ENCODE measurements at regions not wholly inside any gene's neighbourhood (a gene's known extent, or its start where the extent isn't known, plus 50 kb on each side); places are given as distances from the start of the nearest gene placed in this dataset.

DNA sequence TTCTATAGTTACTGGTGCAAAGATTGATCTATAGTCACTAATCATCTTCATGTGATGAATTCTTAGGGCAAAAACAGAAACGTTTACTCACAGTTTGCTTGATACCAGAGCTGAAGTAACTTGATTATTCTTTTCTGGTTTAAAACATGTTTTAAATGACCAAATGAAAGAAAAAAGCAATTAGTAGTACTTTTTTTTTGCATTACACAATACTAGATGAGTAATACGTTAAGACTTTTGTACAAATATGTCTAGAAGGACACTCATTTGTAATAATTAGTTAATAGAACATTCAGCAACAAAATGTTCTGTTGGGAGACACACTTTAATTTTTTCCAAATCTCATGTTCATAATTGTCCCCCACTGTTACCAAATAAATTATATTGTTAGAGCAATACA is 523.2 kb downstream of the SOX2 start:
- H3K9ac ChIP-seq (ENCODE audit: low read depth in 1 of 2, low read length in 2 of 2), result no peak overlapping the region
- no peaks in the 10 kb centered on the region for H3K27me3 ChIP-seq (ENCODE audit: control insufficient read depth in 2 of 2, insufficient read depth in 2 of 2, low read length in 2 of 2)
- no peaks in the 10 kb centered on the region for H3K9me3 ChIP-seq (ENCODE audit: control insufficient read depth in 2 of 2, low read length in 2 of 2)
- H3K27ac ChIP-seq (ENCODE audit: low read depth in 2 of 2, low read length in 2 of 2), result no peak overlapping the region
- no peak overlapping the region for H3K4me3 ChIP-seq (ENCODE audit: low read length in 2 of 2)
- H3K36me3 ChIP-seq (ENCODE audit: control insufficient read depth in 2 of 2, insufficient read depth in 2 of 2, low read length in 2 of 2), result no peaks in the 10 kb centered on the region
- no peaks in the 10 kb centered on the region for H3K4me1 ChIP-seq (ENCODE audit: control insufficient read depth in 2 of 2, insufficient read depth in 2 of 2, low read length in 2 of 2)

DNA sequence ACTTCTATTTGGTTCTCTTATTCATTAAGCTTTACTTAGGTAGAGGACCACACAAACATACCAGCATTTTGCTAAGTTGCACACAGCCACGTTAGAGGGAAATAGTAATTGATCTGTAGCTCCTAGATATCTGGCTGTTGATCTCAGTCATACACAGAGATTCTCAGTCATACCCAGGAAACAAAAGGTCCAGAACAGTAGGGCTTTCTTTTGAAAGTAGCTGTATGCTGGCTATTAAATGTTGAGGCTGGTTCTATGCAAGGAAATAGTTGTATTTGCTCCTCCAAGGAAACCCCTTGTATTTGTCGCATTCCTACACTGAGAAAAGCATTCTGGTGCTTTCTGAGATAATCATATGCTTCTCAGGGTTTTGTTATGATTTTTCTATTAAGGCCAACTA is 523.8 kb downstream of the SOX2 start:
- Histone ChIP-seq H3K9me3 (ENCODE audit: control insufficient read depth in 2 of 2, low read length in 2 of 2) (no peaks in the 10 kb centered on the region), H3K27me3 (ENCODE audit: control insufficient read depth in 2 of 2, insufficient read depth in 2 of 2, low read length in 2 of 2) (no peaks in the 10 kb centered on the region), H3K4me3 (ENCODE audit: low read length in 2 of 2) (no peak overlapping the region), H3K9ac (ENCODE audit: low read depth in 1 of 2, low read length in 2 of 2) (no peak overlapping the region), H3K36me3 (ENCODE audit: control insufficient read depth in 2 of 2, insufficient read depth in 2 of 2, low read length in 2 of 2) (no peaks in the 10 kb centered on the region), H3K27ac (ENCODE audit: low read depth in 2 of 2, low read length in 2 of 2) (no peak overlapping the region), H3K4me1 (ENCODE audit: control insufficient read depth in 2 of 2, insufficient read depth in 2 of 2, low read length in 2 of 2) (no peaks in the 10 kb centered on the region)

DNA sequence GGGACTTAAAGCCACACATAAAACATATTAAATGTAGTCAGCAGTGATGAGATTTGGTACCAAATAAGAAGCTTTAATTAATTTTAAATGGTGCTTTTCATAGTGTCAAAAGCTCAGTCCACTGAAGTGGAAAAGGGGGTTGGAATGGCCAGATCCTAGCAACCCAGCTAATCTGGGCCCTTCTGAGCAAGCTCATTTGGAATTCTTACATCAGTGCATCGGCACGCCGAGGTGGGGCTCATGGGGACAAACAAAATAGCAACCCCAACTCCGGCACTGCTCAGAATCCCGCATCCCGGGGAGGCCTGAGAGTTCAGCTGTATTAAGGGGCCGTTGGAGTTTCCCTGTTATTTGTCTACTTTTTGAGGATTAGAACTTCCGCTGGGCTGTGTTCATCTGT is 526.4 kb downstream of the SOX2 start:
- Histone ChIP-seq H3K4me1 (ENCODE audit: control insufficient read depth in 2 of 2, insufficient read depth in 2 of 2, low read length in 2 of 2) (no peaks in the 10 kb centered on the region), H3K9me3 (ENCODE audit: control insufficient read depth in 2 of 2, low read length in 2 of 2) (no peaks in the 10 kb centered on the region), H3K9ac (ENCODE audit: low read depth in 1 of 2, low read length in 2 of 2) (no peak overlapping the region), H3K4me3 (ENCODE audit: low read length in 2 of 2) (no peak overlapping the region), H3K27me3 (ENCODE audit: control insufficient read depth in 2 of 2, insufficient read depth in 2 of 2, low read length in 2 of 2) (no peaks in the 10 kb centered on the region), H3K36me3 (ENCODE audit: control insufficient read depth in 2 of 2, insufficient read depth in 2 of 2, low read length in 2 of 2) (no peaks in the 10 kb centered on the region), H3K27ac (ENCODE audit: low read depth in 2 of 2, low read length in 2 of 2) (no peak overlapping the region)

DNA sequence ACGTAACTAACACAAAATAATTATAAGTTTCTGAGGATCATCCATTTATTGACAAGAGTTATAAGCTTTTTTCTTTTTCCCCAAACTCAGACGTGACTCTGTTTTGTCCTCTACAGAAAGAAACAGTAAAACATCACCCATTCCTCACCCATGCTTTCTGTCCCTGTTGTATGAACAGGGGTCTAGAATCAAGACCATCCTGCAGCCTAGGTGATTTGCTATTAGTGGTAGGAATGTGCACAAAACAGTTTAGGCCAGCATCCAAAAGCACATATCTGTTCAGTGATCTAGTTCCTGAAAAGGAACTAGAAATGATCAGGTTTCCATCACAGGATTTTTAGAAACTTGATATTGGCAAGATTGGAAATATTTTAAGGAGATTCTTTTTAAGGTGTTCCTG is 527.6 kb downstream of the SOX2 start:
- Histone ChIP-seq H3K4me3 (ENCODE audit: low read length in 2 of 2) (no peak overlapping the region), H3K4me1 (ENCODE audit: control insufficient read depth in 2 of 2, insufficient read depth in 2 of 2, low read length in 2 of 2) (no peaks in the 10 kb centered on the region), H3K9ac (ENCODE audit: low read depth in 1 of 2, low read length in 2 of 2) (no peak overlapping the region)

DNA sequence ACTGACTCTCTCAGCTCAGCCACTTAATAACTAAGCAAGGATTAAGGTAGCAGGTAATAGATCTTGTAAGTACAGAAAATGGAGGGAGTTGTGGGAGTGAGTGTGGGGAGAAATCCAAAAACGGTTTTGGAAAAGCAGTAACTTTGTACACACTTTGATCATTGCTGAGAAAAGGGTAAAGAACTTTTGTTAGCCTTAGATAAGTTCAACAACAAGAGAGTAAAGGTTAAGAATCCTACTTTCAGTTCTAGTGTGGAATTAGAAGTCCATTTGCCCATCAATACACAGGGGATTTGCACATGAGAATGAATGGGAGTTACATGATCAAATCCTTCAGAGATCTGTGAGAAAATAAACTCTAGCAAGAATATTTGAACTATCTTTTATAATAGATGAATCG is 528.7 kb downstream of the SOX2 start:
- no peaks in the 10 kb centered on the region for H3K36me3 ChIP-seq (ENCODE audit: control insufficient read depth in 2 of 2, insufficient read depth in 2 of 2, low read length in 2 of 2)
- H3K9ac ChIP-seq (ENCODE audit: low read depth in 1 of 2, low read length in 2 of 2), result no peak overlapping the region
- H3K27ac ChIP-seq (ENCODE audit: low read depth in 2 of 2, low read length in 2 of 2), result no peak overlapping the region
- no peaks in the 10 kb centered on the region for H3K9me3 ChIP-seq (ENCODE audit: control insufficient read depth in 2 of 2, low read length in 2 of 2)
- no peaks in the 10 kb centered on the region for H3K27me3 ChIP-seq (ENCODE audit: control insufficient read depth in 2 of 2, insufficient read depth in 2 of 2, low read length in 2 of 2)
- H3K4me1 ChIP-seq (ENCODE audit: control insufficient read depth in 2 of 2, insufficient read depth in 2 of 2, low read length in 2 of 2), result no peaks in the 10 kb centered on the region
- no peak overlapping the region for H3K4me3 ChIP-seq (ENCODE audit: low read length in 2 of 2)

More for the DNA sequence above, 527.6 kb downstream of the SOX2 start:
- no peaks in the 10 kb centered on the region for H3K9me3 ChIP-seq (ENCODE audit: control insufficient read depth in 2 of 2, low read length in 2 of 2)
- H3K36me3 ChIP-seq (ENCODE audit: control insufficient read depth in 2 of 2, insufficient read depth in 2 of 2, low read length in 2 of 2), result no peaks in the 10 kb centered on the region
- no peaks in the 10 kb centered on the region for H3K27me3 ChIP-seq (ENCODE audit: control insufficient read depth in 2 of 2, insufficient read depth in 2 of 2, low read length in 2 of 2)
- H3K27ac ChIP-seq (ENCODE audit: low read depth in 2 of 2, low read length in 2 of 2), result no peak overlapping the region

DNA sequence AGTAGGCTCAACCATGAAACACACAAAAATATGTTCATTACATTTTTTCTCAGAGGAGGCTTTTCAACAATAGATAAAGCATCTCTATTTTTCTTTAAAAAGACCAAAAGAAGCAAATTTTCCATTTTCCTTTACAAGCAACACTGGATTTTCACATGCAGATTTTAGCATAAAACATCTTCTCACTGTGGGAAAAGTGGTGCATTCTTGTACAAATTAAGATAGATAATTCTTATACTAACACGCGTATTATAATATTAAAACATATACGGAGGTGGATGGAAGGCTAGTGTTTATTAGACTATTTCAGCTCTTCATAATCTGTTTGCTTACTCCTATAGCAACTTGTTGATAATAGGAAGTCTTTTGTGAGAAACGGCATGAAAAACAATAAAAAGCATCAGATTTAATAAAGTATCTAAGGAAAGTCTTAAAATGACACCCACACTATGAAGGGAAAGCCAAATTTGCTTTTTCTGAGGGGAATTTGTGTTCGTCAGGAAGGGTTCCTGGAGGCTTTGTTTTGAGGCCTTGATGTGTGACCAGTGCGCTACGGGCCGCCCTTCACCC is 529.6 kb downstream of the SOX2 start:
- no peak overlapping the region for H3K9ac ChIP-seq (ENCODE audit: low read depth in 1 of 2, low read length in 2 of 2)

DNA sequence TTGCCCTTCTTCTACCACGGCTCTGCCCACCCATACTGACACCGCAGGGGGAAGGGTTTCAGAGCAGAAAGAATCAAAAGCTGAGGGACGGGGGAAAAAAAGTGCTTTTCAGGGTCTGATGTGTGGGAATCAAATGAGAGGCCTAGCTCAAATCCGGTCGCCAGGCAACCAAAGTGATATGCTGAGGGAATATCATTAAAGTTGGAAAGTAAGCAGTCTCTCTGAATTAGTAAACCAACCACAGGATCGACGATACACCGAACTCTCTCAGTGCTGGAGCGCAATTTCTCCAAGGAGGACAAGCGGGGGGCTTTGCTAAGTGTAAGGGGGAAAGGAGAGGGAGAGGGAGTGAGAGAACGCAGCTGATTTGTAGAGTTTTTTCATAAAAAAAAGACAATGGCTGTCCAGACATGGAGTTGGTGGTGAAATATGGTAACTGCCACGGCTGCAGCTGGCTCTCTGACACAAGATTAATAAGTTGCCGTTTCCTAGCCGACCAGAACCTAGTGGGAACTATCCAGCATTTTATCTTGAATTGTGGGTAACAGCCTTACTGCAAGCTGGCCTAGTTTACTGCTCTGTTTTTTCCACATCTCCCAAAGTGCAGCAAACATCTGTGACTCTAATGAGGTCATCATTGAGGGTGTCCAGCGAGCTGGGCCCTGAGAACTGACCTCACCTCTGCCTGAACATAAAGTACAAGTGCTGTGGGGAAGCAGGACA is 530.2 kb downstream of the SOX2 start:
- Histone ChIP-seq H3K4me1 (ENCODE audit: control insufficient read depth in 2 of 2, insufficient read depth in 2 of 2, low read length in 2 of 2) (no peaks in the 10 kb centered on the region), H3K36me3 (ENCODE audit: control insufficient read depth in 2 of 2, insufficient read depth in 2 of 2, low read length in 2 of 2) (no peaks in the 10 kb centered on the region), H3K9ac (ENCODE audit: low read depth in 1 of 2, low read length in 2 of 2) (no peak overlapping the region), H3K27me3 (ENCODE audit: control insufficient read depth in 2 of 2, insufficient read depth in 2 of 2, low read length in 2 of 2) (no peaks in the 10 kb centered on the region), H3K4me3 (ENCODE audit: low read length in 2 of 2) (no peak overlapping the region), H3K9me3 (ENCODE audit: control insufficient read depth in 2 of 2, low read length in 2 of 2) (no peaks in the 10 kb centered on the region), H3K27ac (ENCODE audit: low read depth in 2 of 2, low read length in 2 of 2) (no peak overlapping the region)

More for the DNA sequence above, 529.6 kb downstream of the SOX2 start:
- no peak overlapping the region for H3K4me3 ChIP-seq (ENCODE audit: low read length in 2 of 2)
- no peaks in the 10 kb centered on the region for H3K9me3 ChIP-seq (ENCODE audit: control insufficient read depth in 2 of 2, low read length in 2 of 2)
- H3K27me3 ChIP-seq (ENCODE audit: control insufficient read depth in 2 of 2, insufficient read depth in 2 of 2, low read length in 2 of 2), result no peaks in the 10 kb centered on the region
- H3K36me3 ChIP-seq (ENCODE audit: control insufficient read depth in 2 of 2, insufficient read depth in 2 of 2, low read length in 2 of 2), result no peaks in the 10 kb centered on the region
- no peak overlapping the region for H3K27ac ChIP-seq (ENCODE audit: low read depth in 2 of 2, low read length in 2 of 2)
- H3K4me1 ChIP-seq (ENCODE audit: control insufficient read depth in 2 of 2, insufficient read depth in 2 of 2, low read length in 2 of 2), result no peaks in the 10 kb centered on the region

DNA sequence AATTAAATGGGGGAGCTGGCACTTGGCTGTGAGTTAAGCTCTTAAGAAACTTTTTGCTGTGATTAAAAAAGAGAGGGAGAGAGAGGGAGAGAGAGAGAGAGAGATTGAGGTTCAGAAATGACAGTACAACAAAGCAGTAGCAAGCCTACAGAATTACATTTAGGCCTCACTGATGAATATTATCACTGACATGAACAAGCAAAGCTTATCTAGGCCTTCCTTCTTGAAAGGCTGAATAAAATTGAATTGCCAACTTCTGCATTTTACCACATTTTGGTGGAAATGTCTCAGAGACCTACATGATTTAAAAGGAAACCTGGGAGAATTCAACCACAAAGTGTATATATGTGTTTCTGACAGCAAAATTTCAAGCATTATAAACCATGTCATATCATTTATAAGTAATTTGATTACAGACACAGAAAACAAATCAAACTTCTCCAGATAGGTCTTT is 530.8 kb downstream of the SOX2 start:
- H3K27ac ChIP-seq (ENCODE audit: low read depth in 2 of 2, low read length in 2 of 2), result no peak overlapping the region
- H3K9ac ChIP-seq (ENCODE audit: low read depth in 1 of 2, low read length in 2 of 2), result no peak overlapping the region
- no peaks in the 10 kb centered on the region for H3K4me1 ChIP-seq (ENCODE audit: control insufficient read depth in 2 of 2, insufficient read depth in 2 of 2, low read length in 2 of 2)

DNA sequence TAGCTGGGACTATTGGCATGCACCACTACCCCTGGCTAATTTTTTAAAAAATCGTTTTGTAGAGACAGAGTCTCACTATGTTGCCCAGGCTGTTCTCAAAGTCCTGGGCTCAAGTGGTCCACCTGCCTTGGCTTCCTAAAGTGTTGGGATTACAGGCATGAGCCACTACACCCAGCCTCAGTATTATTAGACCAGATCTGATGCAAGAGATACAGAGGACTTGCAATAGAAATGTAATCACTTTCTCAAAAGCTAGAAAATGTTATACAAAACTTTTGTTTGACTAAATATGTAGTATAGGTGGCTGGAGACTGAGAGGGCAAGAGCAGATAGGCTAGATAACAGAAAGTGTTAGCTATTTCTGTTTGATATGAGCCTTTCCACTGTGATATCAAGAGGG is 531.9 kb downstream of the SOX2 start:
- Histone ChIP-seq H3K27ac (ENCODE audit: low read depth in 2 of 2, low read length in 2 of 2) (no peak overlapping the region), H3K9me3 (ENCODE audit: control insufficient read depth in 2 of 2, low read length in 2 of 2) (no peaks in the 10 kb centered on the region), H3K4me3 (ENCODE audit: low read length in 2 of 2) (no peak overlapping the region), H3K27me3 (ENCODE audit: control insufficient read depth in 2 of 2, insufficient read depth in 2 of 2, low read length in 2 of 2) (no peaks in the 10 kb centered on the region), H3K36me3 (ENCODE audit: control insufficient read depth in 2 of 2, insufficient read depth in 2 of 2, low read length in 2 of 2) (no peaks in the 10 kb centered on the region), H3K4me1 (ENCODE audit: control insufficient read depth in 2 of 2, insufficient read depth in 2 of 2, low read length in 2 of 2) (no peaks in the 10 kb centered on the region), H3K9ac (ENCODE audit: low read depth in 1 of 2, low read length in 2 of 2) (no peak overlapping the region)

More for the DNA sequence above, 530.8 kb downstream of the SOX2 start:
- H3K4me3 ChIP-seq (ENCODE audit: low read length in 2 of 2), result no peak overlapping the region
- no peaks in the 10 kb centered on the region for H3K9me3 ChIP-seq (ENCODE audit: control insufficient read depth in 2 of 2, low read length in 2 of 2)
- no peaks in the 10 kb centered on the region for H3K36me3 ChIP-seq (ENCODE audit: control insufficient read depth in 2 of 2, insufficient read depth in 2 of 2, low read length in 2 of 2)
- H3K27me3 ChIP-seq (ENCODE audit: control insufficient read depth in 2 of 2, insufficient read depth in 2 of 2, low read length in 2 of 2), result no peaks in the 10 kb centered on the region

DNA sequence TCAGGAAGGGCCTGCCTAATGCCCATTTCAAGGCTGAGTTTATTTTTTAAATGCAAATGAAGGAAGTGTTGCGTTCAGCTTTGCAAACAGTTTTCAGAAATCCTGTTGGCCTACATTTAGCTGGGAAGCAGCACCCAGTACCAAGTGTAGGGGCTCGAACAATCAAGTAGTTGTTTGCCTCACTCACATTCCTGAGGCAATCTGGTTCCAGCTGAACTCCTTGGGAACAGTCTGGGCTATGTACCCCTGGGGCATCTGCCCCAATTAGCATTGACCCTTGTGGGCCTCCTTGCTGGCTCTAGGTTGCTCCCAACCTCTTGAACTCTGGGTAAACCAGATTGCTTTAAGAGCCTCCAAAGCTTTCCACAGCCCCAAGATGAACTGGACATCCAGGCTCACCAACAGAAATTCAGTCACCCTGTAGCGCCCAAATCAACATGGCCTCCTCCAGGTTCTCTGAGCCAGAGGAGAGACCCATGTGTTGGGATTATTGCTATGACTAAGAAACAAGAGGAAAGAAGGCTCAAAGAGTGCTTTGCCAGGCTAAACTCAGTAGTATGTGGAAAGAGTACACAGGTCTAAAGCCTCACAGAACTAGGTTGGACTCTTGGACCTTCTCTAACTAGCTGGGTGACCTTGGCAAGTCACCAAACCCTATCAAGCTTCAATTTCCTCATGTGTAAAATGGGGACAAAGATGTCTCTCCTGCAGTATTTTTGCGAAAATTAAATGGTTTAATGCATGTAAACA is 532.7 kb downstream of the SOX2 start:
- H3K9me3 ChIP-seq (ENCODE audit: control insufficient read depth in 2 of 2, low read length in 2 of 2), result no peaks in the 10 kb centered on the region
- H3K27me3 ChIP-seq (ENCODE audit: control insufficient read depth in 2 of 2, insufficient read depth in 2 of 2, low read length in 2 of 2), result no peaks in the 10 kb centered on the region
- no peak overlapping the region for H3K27ac ChIP-seq (ENCODE audit: low read depth in 2 of 2, low read length in 2 of 2)
- H3K36me3 ChIP-seq (ENCODE audit: control insufficient read depth in 2 of 2, insufficient read depth in 2 of 2, low read length in 2 of 2), result no peaks in the 10 kb centered on the region
- H3K9ac ChIP-seq (ENCODE audit: low read depth in 1 of 2, low read length in 2 of 2), result no peak overlapping the region
- no peaks in the 10 kb centered on the region for H3K4me1 ChIP-seq (ENCODE audit: control insufficient read depth in 2 of 2, insufficient read depth in 2 of 2, low read length in 2 of 2)
- no peak overlapping the region for H3K4me3 ChIP-seq (ENCODE audit: low read length in 2 of 2)
